ENCODE measurements at regions not wholly inside any gene's neighbourhood (a gene's known extent, or its start where the extent isn't known, plus 50 kb on each side); places are given as distances from the start of the nearest gene placed in this dataset.

DNA sequence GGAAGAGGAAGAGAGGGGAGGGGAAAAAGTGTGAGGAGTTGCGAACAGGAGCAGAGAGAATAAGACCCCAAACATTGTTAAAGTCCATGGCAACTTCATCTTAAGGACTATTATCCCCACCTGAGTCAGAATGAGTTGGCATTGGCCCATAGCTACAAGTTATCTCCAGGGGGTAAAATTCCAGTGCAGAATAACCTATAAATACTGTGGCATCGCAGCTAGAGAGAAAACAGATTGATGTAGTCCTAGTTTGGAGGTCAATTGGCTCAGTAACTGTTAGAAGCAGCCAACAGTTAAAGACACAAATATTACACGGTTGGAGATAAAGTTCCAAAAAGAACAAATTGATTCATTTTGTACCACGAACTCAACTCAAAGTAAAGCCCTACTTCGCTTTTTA lies 313.9 kb upstream of the CCDC54 start:
- DNase-seq = no peak

DNA sequence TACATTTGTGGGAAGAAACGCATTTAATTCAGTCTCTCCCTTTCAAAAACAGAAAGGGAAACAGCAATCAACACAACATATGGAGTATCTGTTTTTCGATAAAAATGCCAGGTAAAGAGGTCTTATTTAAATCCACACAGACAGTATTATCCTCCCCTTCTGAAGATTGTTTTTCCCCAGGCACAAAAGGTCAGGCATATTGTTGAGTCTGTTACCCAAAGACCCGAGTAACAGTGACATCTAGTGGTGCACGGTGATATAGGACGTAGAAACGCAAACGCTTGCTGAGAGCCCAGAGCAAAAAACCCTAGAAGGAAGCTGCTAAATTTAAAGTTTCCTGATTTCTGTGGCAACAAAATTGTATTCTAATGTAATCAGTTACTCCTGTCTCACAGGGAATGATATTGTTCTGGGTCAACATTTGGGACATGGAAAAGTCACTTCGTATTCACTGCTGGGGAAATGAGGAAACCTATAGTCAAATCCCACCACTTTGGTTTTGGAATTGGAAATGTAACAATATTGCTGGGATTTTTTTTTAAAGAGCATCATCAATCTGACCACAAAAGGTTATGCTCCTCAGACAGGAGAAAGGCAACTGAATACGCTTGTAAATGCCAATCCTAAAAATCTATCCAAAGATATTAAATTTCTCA lies 312.7 kb upstream of the CCDC54 start:
- DNase-seq = peak; percentile 89

DNA sequence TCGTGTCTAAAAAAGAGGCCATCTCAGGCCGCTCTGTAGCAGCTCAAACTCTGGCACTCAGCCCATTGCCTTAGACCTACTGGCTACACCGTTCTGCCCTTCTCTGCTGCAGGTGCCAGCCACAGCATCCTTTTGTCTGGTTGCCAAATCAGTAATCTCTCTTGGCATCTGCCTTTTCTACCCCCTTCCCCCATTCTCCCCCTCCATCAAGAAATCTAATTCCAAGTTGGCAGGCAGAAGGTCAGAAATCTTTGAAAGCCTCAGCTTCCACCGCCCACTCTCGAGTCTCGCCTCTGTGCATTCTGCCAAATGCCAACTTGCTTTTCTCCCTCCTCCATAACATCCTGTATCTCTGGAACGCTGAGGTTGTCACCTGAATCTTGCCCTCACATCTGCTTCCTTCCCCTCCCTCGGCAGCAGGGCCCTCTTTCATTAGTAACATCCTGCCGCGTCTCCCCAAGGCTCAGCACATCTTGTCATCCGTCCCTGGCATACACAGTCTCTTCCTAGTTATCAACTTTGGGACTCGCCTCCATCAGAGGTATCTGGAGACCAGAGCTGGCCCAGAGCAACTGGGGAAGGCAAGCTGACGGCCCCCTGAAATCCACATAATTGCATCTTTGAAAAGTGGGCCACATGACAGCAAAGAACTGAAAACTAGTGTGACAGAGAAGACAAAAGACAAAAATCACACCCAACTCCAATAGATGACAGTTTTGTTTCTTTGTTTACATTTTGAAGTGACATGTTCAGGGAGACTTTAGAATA lies 312.0 kb upstream of the CCDC54 start:
- DNase-seq = peak; percentile 95

DNA sequence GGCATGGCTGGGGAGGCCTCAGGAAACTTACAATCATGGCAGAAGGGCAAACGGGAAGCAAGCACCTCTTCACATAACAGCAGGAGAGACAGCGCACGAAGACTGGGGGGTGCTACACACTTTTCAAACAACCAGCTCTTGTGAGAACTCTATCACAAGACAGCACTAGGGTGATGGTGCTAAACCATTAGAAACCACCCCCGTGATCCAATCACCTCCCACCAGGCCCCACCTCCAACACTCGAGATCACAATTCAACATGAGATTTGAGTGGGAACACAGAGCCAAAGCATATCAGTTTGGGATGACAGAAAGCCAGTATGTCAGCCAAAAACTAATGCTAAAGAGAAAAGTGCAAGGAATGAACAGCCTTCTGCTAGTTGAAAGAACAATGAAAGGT lies 309.8 kb upstream of the CCDC54 start:
- no peak for DNase-seq

DNA sequence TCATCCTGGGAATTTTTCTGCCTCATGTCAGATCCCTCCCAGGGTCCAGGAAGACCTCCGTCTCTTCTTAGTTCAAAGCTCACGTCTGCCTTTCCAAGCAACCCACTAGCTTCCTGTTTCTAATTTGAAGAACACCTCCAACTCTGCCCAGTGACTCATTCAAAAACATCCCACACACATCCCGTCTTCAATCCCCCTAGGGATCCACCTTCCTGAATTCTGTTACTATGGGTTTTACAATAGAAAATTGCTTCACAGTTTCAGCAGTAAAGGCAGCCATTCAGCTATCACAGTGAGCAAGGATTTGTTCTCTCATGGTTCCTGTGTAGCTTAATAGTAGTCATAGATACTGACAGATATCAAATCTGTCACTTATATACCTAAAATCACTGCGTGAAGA lies 308.3 kb upstream of the CCDC54 start:
- no peak for DNase-seq

DNA sequence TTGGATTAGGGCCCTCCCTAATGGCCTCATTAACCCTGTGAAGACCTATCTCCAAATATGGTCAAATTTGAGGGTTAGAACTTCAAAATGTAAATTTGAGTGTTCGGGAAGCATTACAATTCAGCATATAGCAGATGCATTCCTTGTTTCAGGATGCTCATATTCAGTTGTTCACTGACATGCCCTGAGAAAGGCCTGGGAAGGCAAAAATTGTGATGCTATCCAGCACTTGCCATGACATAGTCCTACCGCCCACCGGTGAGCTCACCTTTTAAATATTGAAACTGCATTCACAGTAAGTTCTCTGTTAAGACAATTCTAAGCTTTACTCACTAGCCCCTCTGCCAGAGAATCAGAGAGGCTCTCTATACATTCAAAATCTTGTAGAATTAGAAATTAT lies 300.3 kb upstream of the CCDC54 start:
- no peak for DNase-seq

DNA sequence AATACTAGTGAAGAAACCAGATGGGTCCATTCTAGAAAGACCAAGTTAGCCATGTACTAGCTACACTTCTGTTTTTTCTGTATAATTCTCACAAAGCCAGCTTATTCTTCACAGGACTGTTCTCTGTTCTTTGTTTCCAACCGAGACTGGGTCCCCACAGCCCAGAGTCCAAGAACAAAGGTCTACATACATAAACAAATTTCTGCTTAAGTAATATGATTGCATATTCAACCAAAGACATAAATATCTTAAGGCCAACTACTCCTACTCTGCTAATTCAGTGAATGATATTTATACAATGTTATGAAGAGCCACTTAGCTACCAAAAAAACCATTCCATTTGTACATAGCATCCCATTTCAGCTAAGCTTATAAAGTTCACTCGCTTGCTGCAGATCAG lies 299.8 kb upstream of the CCDC54 start:
- no peak for DNase-seq

DNA sequence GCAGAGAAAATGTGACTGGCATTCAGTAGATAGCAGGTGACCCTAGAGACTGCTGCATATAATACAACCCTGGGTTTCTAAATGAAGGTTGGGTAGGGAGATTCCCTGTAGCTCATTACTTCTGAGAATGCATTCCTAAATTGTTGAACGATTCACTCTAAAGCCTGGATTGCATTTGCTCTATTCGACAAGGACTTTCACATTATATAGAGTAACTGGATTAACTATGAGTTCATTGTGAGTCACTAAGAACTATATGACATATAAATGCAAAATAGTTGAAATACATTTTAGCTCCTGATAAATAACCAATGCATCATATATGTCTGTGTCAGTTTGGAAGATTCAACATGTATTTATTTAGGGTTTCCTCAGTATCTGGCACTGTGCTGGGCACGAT lies 294.7 kb upstream of the CCDC54 start:
- no peak for DNase-seq

DNA sequence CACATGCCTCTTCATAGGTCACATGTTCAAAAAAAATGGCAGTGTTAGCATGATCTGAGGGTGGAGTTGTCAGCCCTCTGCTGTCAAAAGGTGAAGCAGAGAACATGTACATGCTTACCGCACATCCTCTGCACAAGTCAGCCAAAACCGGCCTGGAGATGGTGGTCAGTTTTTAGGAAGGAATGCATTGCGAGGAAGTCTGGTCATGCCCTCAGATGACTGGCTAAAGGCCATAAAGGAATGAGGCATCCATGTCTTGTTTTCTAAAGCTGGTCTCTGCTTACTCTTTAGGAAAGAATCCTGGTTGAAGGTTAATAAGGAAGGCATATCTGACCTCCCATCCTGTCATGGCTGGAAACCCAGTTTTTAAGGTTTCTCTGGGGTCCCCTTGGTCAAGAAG lies 292.0 kb upstream of the CCDC54 start:
- DNase-seq = no peak

DNA sequence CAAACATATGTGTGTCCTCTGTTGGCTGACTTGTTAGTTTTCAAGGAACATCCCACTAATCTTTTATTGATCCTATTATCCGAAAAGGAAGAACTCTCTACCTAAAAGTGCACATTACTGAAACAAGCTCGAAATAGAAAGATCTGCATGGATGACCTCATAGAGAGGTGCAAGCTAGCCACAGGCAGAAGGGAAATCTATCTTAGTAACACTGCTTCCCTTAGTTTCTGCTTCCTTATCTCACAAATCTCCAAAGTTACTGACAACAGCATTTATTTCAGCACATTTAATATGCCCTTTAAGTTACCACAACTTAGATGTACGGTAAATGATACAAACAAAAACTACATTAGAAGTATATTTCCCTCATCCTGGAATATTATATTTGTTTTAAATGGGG lies 285.1 kb upstream of the CCDC54 start:
- no peak for DNase-seq

DNA sequence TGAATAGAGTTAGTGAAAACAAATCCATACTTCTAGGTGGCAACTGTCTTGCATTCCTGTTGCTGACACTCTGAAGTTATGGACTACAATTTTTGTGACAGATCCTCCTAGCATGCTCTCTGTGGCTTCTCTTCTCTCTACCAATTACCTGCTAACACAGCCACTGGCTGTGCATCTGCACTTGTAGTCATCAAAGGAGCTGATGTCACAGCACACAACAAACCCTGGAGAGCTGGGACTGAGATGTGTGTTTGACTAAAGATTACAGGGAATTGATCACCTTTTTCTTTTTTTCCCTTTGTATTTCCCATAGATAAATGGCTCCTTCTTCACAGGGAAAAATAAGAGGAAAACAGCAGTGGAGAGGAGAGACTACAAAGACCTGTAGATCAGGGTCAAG lies 278.4 kb upstream of the CCDC54 start:
- DNase-seq = no peak

DNA sequence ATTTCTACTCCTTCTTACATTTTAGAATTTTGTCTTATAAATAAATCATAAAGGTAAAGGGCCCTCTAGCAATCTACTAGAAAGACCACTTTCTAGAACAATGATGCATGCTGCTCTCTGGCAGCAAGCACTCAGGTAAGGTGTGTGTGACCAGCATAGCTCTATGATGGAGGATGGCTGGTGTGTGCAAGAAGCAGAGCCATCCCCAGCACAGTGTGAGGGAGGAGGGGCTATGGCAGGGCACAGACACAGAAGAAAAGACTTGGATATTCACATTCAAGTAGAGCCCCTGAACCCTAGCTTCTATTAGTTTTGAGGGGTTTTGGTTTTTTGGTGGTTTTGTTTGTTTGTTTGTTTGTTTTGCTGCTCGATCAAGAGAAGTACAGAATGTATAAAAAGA lies 277.1 kb upstream of the CCDC54 start:
- DNase-seq = no peak

DNA sequence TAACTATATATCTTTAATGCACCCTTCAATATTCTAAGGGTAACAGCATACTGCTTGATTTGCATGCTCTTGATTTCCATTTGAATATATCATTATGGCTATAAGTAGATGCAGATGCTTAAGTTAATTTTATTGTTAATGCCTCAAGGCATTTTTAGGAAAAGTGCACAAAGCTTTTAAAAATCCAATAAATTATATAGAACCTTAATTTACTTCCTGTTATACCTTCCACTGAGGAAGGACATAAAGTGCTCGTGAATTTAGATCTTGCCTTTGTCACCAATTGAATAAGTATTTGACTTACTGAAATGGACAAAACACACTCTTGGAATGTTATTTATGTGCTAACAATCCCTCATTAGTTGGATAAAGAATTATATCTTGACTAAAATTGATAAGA lies 276.7 kb upstream of the CCDC54 start:
- no peak for DNase-seq

DNA sequence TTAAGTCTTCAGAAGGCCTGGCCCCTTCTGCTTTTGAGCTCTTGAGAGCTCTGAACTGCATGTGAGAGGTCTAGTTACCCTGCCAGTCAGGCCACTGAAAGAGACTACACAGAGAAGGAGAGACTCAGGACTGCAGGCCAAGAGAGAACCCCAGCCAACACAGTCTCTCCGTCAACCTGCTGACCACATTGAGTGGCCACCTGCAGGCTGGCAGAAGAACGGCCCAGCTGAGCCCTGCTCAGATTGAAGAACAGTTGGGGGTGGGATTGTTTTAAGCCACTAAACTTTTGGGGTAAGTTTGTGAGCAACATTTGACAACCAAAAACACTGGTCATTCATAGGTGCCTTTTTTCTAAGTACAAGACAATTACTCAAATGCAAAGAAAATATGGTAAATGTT lies 273.5 kb upstream of the CCDC54 start:
- no peak for DNase-seq

DNA sequence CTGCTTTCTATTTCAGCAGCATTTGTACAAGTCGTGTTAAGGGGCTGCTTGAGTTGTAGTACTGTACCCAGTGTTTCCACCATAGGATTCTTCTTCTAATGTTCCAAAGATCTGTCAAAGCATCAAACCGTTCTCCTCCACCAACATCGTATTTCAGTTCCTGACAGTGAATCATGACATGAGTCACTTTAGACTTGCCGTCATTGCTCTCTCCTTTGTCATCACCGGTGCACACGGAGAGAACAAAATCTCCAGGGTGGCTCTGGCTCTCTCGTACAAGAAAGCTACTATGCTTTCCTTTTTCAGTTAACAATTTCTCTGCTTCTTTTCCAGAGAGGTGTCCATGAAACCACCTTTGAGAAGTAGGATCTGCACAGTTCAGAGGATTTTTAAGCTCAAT lies 270.9 kb upstream of the CCDC54 start:
- DNase-seq = no peak

DNA sequence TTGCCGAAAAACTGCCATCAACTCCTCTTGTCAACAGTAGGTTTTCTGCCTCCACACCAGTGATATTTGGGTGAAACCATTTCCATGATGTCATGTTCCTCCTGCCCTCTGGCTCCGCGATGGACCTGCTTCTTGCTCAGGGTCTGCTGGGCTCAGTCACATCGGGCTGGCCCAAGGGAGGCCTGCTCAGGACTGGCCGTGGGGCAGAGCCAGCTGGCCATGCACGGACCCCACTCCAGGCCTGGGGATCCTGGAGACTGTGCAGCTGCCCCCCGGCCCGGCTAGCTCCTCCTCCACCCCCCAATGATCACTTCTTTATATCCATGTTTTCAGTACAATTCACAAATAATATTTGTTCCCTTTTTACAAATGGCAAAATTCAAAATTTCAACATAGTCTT lies 270.3 kb upstream of the CCDC54 start:
- DNase-seq = no peak

DNA sequence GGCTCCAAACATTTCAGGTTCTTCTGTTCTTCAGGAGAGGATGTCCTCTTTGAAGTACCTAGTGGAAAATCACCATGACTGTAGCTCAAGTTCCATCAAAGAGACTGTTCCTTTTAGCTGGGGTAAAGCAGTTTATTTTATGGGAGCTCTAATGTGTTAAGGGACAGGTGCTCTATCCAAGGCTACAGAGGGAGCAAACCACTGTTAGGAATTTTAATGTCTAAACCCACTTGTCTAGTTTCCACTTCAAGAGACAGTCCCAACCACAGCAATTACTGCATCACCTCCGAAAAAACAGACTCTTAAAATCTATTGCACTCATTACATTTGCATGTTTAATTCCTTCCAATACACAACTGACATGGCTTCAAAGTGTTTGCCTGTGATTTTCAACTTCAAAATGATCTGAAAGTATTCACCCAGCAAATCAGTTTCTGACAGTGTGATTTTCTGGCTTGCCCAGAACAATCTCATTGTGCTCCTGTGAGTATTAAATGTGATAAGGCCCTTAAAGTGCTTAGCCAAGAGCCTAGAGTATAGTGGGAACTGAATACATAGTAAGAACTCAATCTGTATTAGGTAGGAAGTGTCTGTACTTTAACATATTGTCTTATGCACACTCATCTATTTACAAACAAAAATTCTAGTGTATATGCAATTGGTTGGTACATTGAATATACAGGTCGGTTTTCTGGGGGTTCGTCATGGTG lies 266.5 kb upstream of the CCDC54 start:
- no peak for DNase-seq

DNA sequence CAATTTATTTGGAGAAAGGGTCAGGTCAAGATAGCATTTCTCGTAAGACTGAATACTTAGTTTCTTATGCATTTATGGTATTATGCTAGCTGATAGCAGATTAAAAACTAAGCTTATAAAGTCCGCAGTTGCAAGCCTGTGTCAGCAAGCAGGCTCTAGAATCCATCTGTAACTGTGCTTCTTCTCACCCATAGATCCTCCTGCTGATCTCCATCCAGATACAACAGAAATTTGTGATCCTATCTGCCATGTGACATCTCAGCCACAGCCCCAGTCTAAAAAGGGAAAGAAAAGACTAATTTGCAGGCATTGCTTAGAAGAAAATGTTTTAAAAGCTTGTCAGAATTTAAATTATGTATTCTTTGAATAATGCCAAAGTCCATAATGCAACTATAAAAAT lies 265.4 kb upstream of the CCDC54 start:
- no peak for DNase-seq

DNA sequence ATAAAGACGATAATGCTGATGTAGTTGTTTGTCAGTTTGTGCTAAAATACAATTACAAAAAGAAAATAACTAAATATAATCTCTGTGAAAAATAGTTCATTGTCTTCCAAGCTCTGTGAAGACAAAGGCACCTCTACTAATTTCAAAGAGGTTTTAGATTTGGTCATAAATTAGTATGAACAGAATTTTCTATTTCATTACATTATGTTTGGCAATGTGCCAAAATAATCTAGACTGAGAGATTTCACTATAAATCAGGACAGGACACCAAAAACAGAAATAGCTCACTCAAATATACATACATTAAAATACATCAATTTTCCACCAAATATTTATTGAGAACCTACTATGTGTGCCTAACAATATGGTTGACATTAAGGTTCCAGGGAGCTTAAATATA lies 264.9 kb upstream of the CCDC54 start:
- DNase-seq = no peak

DNA sequence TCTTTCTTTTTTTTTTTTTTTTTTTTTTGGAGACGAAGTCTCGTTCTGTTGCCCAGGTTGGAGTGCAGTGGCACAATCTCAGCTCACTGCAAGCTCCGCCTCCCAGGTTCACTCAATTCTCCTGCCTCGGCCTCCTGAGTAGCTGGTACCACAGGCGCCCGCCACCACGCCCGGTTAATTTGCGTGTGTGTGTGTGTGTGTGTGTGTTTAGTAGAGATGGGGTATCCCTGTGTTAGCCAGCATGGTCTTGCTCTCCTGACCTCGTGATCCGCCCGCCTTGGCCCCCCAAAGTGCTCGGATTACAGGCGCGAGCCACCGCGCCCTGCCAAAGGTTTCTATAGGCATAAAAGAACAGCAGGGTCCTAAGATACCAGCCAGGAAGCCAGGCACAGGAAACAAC lies 261.0 kb upstream of the CCDC54 start:
- DNase-seq = peak; percentile 48

DNA sequence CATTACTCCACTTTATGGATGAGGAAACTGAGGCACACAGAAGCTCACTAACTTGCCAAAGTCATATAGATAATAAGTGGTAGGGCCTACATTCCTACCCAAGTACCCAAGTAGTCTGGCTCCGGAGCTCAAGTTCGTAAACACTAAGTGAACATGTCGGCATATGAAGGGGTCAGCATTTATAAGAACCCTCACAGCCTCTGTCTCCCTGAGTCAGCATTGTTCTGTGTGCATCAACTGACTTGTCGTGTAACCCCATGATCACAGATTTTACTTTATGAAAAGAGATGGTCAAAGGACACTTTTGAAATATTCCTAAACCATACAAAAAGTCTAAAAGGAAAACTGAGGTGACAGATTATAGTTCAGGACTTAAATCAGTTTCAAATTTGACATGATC lies 260.1 kb upstream of the CCDC54 start:
- no peak for DNase-seq

DNA sequence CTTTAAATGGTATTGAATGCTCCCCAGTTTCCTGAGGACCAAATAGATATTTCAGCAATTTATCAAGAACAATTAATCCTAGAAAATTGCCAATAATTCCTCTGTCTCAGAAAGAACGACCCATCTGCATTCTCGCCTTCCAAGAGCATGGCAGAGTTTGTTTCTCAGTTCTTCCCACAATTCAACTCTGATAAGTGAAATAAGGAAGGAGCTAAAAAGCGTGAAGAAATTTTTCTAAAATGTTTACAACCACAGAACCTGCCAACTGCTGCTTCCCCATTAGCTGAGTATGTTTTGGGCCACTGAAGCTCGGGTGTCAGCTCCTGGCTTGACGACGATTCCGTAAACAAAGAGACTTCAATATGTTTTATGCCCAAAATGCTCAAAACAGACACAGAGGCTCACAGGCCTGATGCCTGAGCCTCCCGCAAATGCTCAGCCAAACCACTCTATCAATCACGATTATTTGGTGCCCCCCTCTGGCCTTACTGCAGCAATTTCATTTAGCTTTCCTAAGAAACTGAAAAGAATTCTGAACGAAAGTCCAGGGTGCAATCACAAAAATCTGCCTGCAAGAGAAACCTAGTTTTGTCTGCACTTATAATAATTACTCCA lies 259.2 kb upstream of the CCDC54 start:
- DNase-seq = peak; percentile 70

DNA sequence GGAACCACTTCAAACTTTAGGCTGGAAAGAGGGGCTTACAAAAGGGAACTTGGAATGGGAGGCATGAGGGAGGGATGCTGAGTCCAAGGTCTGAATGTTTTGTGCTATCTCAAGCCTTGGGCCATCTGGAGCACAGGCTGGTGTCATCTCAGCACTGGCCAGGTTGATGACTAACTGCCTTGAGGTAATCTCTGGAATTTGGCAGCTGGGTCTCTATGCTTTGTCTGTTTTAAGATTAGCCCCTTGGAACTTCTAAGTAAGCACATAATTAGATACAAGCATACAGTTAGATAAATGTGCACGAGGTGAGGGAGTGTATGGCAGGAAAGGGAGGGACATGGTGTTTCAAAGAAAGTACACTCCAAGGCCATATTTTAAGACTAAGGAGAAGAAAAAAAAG lies 252.4 kb upstream of the CCDC54 start:
- DNase-seq = no peak

DNA sequence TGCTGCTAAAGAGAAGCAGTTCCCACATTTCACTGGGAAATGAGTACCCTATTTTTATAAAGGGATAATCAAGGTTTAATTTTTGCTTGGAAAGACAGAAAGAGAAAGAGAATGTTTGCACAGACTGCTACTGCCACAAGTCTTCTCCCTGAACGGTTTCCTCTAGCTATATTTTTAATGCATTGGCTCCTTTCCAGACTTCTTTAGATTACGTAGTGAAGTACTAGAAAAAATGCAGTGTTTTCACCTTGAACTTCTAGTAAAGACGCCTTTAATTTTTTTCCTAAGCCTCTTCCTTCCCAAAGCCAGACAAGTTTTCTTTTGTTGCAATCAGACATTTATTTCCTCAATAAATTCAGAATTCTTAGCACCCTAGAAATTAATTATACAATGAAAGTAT lies 248.3 kb upstream of the CCDC54 start:
- DNase-seq = no peak

All from COR-L47 (cell line).